AG09309 (cell line): ENCODE measurements at regions not wholly inside any gene's neighbourhood (a gene's known extent, or its start where the extent isn't known, plus 50 kb on each side); places are given as distances from the start of the nearest gene placed in this dataset.

Experiments used
- DNase-seq: peaks from one replicate; pipeline ENCODE4 v3.0.0-alpha.2; 2010; ENCODE audit warnings: low read depth
- H3K4me3 ChIP-seq: 2 replicates; pipeline ENCODE4 v1.5.1; 2011; ENCODE audit warnings: mild to moderate bottlenecking, low read depth, low read length, moderate library complexity; ENCODE audit not compliant: control insufficient read depth
- CTCF ChIP-seq: IDR thresholded peaks from 2 replicates; pipeline ENCODE4 v1.5.1; 2011; ENCODE audit warnings: mild to moderate bottlenecking, low read depth, low read length, inconsistent platforms; ENCODE audit not compliant: insufficient read depth, control insufficient read depth; ENCODE audit errors: missing control alignments

GRCh38 chr1:199791495-199791894 lies 236.0 kb upstream of the NR5A2 start:
- no peak for TF ChIP-seq CTCF
- no peak overlapping the region for H3K4me3 ChIP-seq
- no peak for DNase-seq

- no peak for TF ChIP-seq CTCF
- no peak overlapping the region for H3K4me3 ChIP-seq
- DNase-seq, result no peak
These were observed 234.6 kb upstream of the NR5A2 start for GRCh38 chr1:199792874-199793273.

- DNase-seq, result no peak
- no peak for TF ChIP-seq CTCF
- H3K4me3 ChIP-seq, result no peak overlapping the region
These were observed 233.2 kb upstream of the NR5A2 start for GRCh38 chr1:199794105-199794863.

- TF ChIP-seq CTCF, result no peak
- no peak overlapping the region for H3K4me3 ChIP-seq
- DNase-seq, result no peak
These were observed 228.4 kb upstream of the NR5A2 start for GRCh38 chr1:199799116-199799515.

GRCh38 chr1:199804526-199804925 lies 223.0 kb upstream of the NR5A2 start:
- TF ChIP-seq CTCF, result no peak
- no peak for DNase-seq
- H3K4me3 ChIP-seq, result no peak overlapping the region

GRCh38 chr1:199808110-199808870 lies 219.2 kb upstream of the NR5A2 start:
- TF ChIP-seq CTCF, result no peak
- H3K4me3 ChIP-seq, result no peak overlapping the region
- no peak for DNase-seq
